ENCODE measurements at regions not wholly inside any gene's neighbourhood (a gene's known extent, or its start where the extent isn't known, plus 50 kb on each side); places are given as distances from the start of the nearest gene placed in this dataset.

DNA sequence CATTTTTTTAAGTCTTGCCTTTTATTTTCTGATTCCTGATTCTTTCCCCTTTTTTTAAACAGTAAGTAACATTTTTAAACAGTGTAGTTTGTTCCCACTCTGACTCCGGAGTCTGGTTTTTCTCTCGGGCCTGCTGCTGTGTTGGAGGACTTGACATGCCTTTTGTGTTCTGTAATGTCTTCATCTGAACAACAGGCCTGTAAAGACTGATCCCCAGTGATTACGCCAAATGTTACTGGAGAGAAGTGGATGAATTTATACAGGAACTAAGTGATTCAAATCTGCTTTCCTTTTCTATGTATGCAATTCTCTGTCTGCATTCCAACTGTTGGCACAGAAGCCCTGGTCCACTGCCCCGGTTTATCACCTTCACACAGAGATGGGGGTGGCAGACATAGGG lies 54.3 kb upstream of the RMDN2 start:
- DNase-seq: no peak

DNA sequence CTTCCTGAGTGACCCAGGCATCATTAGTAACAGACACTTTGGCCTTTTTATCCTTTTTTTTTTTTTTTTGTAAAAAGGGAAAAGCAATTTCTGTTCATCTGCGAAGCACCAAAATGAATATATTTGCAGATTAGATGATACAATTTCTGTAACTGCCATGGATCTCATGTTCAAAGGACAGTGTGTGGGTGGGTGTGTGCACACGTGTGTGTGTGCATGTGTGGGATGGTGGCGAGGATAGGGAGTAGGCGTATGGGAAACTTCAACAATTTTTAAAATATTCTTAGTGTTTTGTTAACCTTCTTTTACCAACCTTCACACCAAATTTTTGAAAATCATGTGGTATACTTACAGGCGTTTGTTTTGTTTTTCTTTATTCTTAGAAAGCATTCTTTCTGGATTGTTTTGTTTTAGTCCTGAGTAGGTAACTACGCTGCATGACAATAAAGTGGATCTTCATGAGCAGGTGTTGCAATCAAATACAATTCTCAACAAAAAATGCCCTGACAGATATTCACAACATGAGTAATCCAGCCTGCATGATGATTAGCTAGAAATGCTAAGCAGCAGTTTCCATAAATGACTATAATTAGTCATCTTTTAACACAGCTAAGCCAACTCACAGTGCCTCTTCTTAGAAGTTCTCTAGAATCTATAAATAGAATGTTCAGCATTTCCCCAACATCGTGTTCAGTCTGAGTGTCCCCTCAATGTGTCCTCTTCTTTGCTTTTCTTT lies 53.5 kb upstream of the RMDN2 start:
- DNase-seq: no peak

DNA sequence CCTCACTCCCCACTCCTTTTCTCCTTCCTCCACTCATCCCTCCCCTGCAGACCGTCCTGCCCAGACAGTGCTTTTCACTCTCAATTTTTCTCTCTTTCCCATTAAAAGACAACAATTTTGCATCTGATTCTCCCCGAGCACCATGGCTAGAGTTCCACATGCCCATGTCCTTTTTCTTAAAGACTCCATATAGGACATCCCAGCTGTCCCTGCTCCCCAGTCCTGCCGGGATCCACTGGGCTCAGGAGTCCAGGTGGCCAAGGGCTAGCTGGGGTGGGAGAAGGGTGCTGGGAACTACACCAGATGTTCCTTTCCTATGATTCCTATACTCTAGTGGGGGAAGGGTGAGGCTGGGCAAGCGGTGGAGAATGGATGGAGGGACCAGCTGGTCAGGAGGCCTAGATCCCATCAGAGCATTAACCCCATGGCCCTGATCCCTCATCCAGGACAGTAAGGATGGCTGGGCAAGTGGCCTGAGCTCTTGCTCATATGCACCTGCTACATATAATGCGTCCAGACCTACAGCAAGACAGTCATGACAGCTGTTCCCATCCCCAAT lies 52.8 kb upstream of the RMDN2 start:
- DNase-seq: no peak

DNA sequence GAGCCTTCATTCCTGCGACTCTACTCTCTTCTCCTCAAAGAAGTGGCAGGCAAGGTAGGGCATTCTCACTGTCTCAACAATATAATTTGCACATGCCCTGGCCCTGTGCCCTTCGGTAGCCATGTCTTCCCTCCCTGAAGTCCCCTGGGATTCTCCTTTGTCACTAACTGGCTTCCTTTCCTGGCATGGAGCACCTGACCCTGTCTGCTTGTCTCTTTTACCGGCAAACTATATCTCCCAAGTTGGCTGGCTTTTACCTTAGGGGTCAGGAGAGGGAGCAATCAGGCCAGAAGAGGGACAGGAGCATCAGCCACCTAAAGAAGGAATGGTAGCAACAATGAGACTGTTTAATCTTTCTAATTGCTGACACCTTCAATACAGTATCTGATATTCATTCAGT lies 51.9 kb upstream of the RMDN2 start:
- no peak for DNase-seq

DNA sequence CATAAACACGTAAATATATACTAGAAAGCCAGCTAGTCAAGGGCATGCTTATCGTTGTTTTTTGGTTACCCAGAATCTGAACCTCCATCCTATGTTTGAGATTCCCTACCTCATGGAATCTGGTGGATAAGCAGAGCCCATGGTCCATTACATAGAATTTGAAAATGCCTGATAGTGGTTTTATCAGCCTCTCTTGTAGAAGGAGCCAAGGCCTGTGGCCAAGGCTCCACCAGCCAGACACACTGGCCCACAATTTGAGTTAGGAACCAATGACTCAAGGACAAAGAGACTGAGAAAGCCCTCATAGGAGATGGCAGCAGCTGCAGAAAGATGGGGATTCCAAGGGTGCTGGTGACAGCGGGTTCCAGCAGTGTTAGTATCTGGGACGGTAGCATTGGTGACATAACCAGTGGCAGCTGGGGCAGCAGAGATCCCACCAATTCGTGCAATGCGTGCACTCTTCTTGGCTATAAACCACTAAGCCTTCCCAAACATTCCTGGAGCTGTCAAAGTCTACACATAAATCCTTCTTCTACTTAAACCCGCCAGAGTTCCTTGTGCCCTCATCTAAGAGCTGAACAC lies 51.2 kb upstream of the RMDN2 start:
- no peak for DNase-seq

DNA sequence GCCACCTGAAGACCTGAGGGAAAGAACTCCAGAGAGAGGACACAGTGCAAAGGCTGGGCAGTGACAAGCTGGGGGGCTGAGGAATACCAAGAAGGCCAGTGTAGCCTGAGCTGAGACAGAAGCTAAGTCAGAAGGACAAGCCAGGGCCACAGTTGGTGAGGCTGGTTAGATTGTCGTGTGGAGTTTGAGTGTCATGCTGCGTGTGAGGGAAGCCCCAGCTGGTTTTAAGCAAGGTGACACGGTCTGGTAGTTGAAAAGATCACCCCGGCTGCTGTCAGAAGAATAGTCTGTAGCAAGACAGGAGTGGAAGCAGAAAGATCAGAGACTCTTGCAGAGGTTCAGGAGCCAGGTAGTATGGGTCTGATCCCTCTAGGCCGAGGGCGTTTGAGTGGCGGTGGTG lies 50.6 kb upstream of the RMDN2 start:
- no peak for DNase-seq
